22Rv1 (cell line): ENCODE measurements at regions not wholly inside any gene's neighbourhood (a gene's known extent, or its start where the extent isn't known, plus 50 kb on each side); places are given as distances from the start of the nearest gene placed in this dataset.

ENCODE experiments used
- ZFX ChIP-seq: fragments of 450-650 bp; IDR thresholded peaks from 2 replicates; pipeline ENCODE4 v1.6.1; 2017; ENCODE audit warnings: antibody characterized with exemption, borderline replicate concordance
- TF ChIP-seq, protein P1 (sequence below): fragments of 450-650 bp; IDR thresholded peaks from 2 replicates; pipeline ENCODE4 v1.5.1; 2017; ENCODE audit warnings: mild to moderate bottlenecking

- TF ChIP-seq, protein P1, sequence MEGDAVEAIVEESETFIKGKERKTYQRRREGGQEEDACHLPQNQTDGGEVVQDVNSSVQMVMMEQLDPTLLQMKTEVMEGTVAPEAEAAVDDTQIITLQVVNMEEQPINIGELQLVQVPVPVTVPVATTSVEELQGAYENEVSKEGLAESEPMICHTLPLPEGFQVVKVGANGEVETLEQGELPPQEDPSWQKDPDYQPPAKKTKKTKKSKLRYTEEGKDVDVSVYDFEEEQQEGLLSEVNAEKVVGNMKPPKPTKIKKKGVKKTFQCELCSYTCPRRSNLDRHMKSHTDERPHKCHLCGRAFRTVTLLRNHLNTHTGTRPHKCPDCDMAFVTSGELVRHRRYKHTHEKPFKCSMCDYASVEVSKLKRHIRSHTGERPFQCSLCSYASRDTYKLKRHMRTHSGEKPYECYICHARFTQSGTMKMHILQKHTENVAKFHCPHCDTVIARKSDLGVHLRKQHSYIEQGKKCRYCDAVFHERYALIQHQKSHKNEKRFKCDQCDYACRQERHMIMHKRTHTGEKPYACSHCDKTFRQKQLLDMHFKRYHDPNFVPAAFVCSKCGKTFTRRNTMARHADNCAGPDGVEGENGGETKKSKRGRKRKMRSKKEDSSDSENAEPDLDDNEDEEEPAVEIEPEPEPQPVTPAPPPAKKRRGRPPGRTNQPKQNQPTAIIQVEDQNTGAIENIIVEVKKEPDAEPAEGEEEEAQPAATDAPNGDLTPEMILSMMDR = no peak
- TF ChIP-seq ZFX = no peak
Measured at GRCh38 chr6:56807326-56807988, 147.4 kb upstream of the BEND6 start.
